Activated T-cell treated with anti-CD3 and anti-CD28 coated beads, Interleukin-2, amount 50 U/mL, for 24 hours (primary cell): ENCODE measurements at regions not wholly inside any gene's neighbourhood (a gene's known extent, or its start where the extent isn't known, plus 50 kb on each side); places are given as distances from the start of the nearest gene placed in this dataset.
"Not testable (repeated sequence)": the region's sequence is repeated elsewhere in the genome, so short reads cannot be mapped to it uniquely, and the experiment has no call there.

ENCODE experiments used
- DNase-seq: peaks from one replicate; pipeline ENCODE4 v3.0.0-alpha.2; 2020
- H3K27ac Mint-ChIP-seq: 2 replicates; pipeline ENCODE4 v1.8.0; 2020; ENCODE audit warnings: mild to moderate bottlenecking, mixed read lengths
- H3K27me3 Mint-ChIP-seq: 2 replicates; pipeline ENCODE4 v1.8.0; 2020; ENCODE audit warnings: mixed read lengths
- H3K36me3 Mint-ChIP-seq: 2 replicates; pipeline ENCODE4 v1.8.0; 2020; ENCODE audit warnings: low read depth, mixed read lengths
- H3K4me1 Mint-ChIP-seq: 2 replicates; pipeline ENCODE4 v1.8.0; 2020; ENCODE audit warnings: low read depth, mixed read lengths
- H3K4me3 Mint-ChIP-seq: 2 replicates; pipeline ENCODE4 v1.8.0; 2020; ENCODE audit warnings: mild to moderate bottlenecking, moderate library complexity, mixed read lengths
- H3K9me3 Mint-ChIP-seq: 2 replicates; pipeline ENCODE4 v1.8.0; 2020; ENCODE audit warnings: mixed read lengths

DNA sequence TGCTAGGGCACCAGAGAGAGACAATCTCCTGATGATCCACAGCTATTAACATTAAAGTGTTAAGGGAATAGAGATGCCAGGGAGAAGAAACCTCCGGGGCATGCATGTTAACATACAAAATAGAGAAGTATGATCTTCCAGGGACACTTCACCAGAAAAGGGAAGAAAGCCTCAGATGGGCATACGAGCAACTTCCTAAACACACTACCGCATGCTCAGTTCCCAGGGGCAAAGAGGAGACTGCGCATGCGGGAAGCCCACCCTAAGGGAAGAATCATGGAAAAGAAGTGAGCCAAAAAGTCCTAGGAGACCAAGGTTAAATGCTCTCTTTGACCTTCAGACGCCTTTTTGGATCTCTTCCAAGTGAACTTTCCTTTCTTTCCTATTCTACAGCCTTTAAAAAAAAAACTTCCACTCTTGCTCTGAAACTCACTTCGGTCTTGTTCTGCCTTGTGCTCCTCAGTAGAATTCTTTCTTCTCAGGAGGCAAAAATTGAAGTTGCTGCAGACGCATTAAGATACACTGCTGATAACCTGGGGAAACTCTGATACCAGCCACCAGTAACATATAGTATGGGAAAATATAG lies 1211.3 kb downstream of the REEP3 start:
- no peak overlapping the region for H3K27ac Mint-ChIP-seq
- no peaks in the 10 kb centered on the region for H3K36me3 Mint-ChIP-seq
- H3K4me1 Mint-ChIP-seq, result no peaks in the 10 kb centered on the region
- peaks cover 15% of the 10 kb centered on the region for H3K9me3 Mint-ChIP-seq
- H3K4me3 Mint-ChIP-seq, result no peak overlapping the region
- DNase-seq, result no peak
- H3K27me3 Mint-ChIP-seq, result no peaks in the 10 kb centered on the region

DNA sequence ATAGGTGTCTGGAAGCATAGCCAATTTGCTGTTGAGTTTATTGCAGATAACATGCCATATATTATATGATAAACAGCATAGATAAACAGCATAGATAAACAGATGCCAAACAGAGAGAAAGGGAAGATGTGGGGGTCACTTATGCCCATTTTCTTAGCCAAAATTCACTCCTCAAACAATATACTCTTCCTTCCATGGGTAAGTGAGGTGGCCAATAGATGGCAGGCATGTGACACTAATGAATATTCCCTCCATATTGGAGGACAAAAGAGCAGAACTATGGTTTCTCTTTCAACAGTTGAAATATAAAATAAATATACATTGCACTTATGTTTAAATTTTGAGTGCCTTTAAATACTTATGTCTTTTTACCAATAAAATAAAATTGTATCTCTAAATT lies 1212.8 kb downstream of the REEP3 start:
- no peaks in the 10 kb centered on the region for H3K27me3 Mint-ChIP-seq
- H3K9me3 Mint-ChIP-seq, result peaks cover 5% of the 10 kb centered on the region
- DNase-seq, result no peak
- H3K27ac Mint-ChIP-seq, result no peak overlapping the region
- no peaks in the 10 kb centered on the region for H3K36me3 Mint-ChIP-seq
- H3K4me1 Mint-ChIP-seq, result no peaks in the 10 kb centered on the region
- H3K4me3 Mint-ChIP-seq, result no peak overlapping the region

DNA sequence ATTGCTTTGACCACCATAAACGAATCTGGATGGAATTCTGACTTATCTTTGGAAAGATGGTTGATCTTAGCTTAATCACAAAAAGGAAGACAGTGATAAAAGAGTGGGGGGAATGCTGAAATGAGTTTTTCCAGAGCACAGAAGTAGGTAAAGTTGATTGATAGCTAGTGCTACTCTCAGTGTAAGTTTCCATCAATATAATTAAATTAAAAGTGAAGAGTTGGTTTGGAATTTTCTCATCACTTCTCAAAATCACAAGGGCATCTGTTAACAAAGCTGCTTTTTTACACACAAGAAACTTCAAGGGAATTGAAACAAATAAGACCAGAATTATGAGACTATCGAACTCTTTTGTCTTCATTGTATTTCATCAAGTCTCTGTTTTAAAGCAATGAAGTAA lies 1217.3 kb downstream of the REEP3 start:
- no peaks in the 10 kb centered on the region for H3K4me1 Mint-ChIP-seq
- H3K9me3 Mint-ChIP-seq, result peaks cover 18% of the 10 kb centered on the region
- no peaks in the 10 kb centered on the region for H3K27me3 Mint-ChIP-seq
- no peak overlapping the region for H3K4me3 Mint-ChIP-seq
- no peak overlapping the region for H3K27ac Mint-ChIP-seq
- H3K36me3 Mint-ChIP-seq, result no peaks in the 10 kb centered on the region
- no peak for DNase-seq

DNA sequence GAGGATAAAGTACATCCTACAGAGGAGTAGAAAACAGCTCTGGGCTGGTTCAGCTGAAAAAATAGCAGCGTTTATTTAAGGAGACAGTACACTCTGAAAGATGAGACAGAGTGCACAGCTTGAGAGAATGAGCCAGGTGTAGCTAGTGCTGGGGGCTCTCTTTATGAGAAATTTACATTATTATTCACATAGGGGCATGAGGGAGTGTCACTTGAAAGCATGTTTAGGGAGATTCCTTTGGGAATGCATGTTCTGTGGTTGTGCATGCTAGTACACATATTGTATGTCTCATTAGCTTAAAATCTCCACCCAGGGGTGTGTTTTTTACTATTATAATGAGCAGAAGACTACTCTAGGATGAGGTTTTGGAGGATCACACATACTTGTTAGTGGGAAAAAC lies 1224.4 kb downstream of the REEP3 start:
- H3K4me3 Mint-ChIP-seq, result no peak overlapping the region
- no peaks in the 10 kb centered on the region for H3K4me1 Mint-ChIP-seq
- DNase-seq, result no peak

DNA sequence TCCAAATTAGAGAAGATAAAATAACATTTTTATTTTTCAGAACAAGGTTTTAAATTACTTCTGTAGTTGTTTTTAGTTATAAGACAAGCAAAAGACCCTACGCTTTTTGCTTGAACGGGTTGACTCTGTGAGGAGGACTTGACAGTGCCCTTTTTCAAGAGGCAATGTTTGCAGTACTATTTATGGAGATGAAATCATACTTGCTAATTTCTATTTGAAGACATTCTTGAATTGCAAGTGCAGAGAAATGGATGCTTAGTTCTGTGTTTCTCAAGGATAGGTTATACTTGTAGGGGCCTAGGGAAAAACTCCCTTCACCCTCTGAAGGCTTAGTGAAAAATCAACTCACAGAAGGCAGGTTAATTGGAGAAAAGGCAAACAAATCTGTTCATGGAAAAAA lies 1229.5 kb downstream of the REEP3 start:
- Mint-ChIP-seq H3K4me1 (no peaks in the 10 kb centered on the region), H3K27ac (no peak overlapping the region), H3K9me3 (peaks cover 3% of the 10 kb centered on the region), H3K27me3 (no peaks in the 10 kb centered on the region), H3K4me3 (no peak overlapping the region), H3K36me3 (no peaks in the 10 kb centered on the region)
- no peak for DNase-seq

More for the DNA sequence above, 1224.4 kb downstream of the REEP3 start:
- Mint-ChIP-seq H3K27ac (no peak overlapping the region), H3K36me3 (no peaks in the 10 kb centered on the region), H3K9me3 (peaks cover 16% of the 10 kb centered on the region), H3K27me3 (no peaks in the 10 kb centered on the region)

DNA sequence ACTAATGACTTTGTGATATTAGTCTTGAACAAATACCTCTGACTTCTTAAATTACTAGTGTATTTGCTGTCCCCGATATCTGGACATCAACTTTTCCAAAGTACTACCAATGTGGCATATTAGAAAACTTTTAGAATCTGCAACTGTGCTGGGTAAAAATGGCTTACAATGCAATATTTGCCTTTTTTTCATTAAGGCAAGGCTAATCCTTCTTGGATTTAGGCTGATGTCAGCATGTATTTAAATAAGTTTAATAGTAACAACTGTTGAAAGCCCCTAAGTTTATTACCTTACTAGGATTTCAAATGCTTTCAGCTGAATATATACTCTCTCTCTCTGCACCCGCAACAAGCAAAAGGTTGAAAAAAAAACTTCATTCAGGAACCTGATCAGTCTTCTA lies 1232.3 kb downstream of the REEP3 start:
- no peaks in the 10 kb centered on the region for H3K4me1 Mint-ChIP-seq
- H3K27ac Mint-ChIP-seq, result no peak overlapping the region
- H3K36me3 Mint-ChIP-seq, result no peaks in the 10 kb centered on the region
- no peak overlapping the region for H3K4me3 Mint-ChIP-seq
- H3K9me3 Mint-ChIP-seq, result peaks cover 3% of the 10 kb centered on the region
- no peaks in the 10 kb centered on the region for H3K27me3 Mint-ChIP-seq
- no peak for DNase-seq

DNA sequence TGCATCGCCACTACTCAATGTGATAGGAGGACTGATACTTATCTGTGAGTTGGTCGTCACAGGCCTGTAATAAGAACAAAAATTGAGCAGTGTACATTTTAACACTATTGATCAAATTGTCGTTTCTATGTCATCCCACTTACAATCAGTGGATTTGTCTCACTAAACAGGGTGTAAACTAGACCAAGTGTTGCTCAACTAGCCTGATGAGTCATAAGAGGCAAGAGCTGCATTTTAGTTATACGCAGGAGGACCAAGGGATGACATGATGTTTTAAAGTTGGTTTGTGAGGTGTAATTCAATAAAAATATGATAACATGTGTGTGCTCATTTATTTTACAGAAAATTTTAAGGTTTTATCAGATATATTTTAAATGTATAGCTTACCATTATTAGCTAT lies 1239.2 kb downstream of the REEP3 start:
- no peak for DNase-seq
- Mint-ChIP-seq H3K27me3 (no peaks in the 10 kb centered on the region), H3K4me1 (no peaks in the 10 kb centered on the region), H3K9me3 (no peaks in the 10 kb centered on the region), H3K27ac (no peak overlapping the region), H3K36me3 (no peaks in the 10 kb centered on the region), H3K4me3 (no peak overlapping the region)

DNA sequence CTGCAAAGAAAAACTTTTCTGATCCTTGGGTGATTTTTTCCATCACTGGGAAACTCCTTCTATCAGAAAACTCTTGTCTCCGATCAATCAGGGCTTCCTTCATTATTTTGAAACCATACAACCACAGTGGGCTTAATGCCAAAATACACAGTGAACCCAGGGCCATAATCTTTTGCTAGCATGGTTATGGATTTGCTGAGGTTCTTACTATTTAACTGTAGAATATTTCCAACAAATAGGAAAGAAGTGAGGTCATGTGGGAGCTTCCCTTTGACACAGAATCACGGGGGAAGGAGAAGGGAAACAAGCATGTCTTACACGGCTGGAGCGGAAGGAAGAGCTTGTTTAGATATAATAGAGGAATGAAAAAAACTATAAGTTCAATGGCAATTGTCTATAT lies 1241.7 kb downstream of the REEP3 start:
- no peak overlapping the region for H3K27ac Mint-ChIP-seq
- no peaks in the 10 kb centered on the region for H3K9me3 Mint-ChIP-seq
- no peak overlapping the region for H3K4me3 Mint-ChIP-seq
- H3K36me3 Mint-ChIP-seq, result no peaks in the 10 kb centered on the region
- no peak for DNase-seq
- no peaks in the 10 kb centered on the region for H3K27me3 Mint-ChIP-seq
- no peaks in the 10 kb centered on the region for H3K4me1 Mint-ChIP-seq

DNA sequence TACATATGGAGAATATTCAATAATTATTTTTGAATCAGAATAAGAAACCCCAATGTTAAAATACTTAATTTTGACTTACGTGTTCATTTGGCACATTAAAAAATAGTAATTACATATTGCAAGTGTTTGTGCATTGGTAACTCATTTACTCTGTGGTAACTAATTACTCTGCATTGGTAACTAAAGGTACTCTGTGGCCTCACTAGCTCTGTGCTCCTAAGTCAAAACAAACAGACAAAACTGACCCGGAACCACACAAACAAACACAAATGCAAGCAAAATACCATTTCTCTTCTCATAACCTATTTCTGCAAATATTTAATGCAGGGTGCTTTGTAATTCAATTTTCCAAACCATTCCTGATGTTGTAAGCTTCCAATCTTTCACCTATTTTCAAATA lies 1244.3 kb downstream of the REEP3 start:
- H3K9me3 Mint-ChIP-seq, result no peaks in the 10 kb centered on the region
- H3K4me3 Mint-ChIP-seq, result no peak overlapping the region
- H3K27ac Mint-ChIP-seq, result no peak overlapping the region
- no peaks in the 10 kb centered on the region for H3K36me3 Mint-ChIP-seq
- H3K27me3 Mint-ChIP-seq, result no peaks in the 10 kb centered on the region
- no peaks in the 10 kb centered on the region for H3K4me1 Mint-ChIP-seq
- no peak for DNase-seq

DNA sequence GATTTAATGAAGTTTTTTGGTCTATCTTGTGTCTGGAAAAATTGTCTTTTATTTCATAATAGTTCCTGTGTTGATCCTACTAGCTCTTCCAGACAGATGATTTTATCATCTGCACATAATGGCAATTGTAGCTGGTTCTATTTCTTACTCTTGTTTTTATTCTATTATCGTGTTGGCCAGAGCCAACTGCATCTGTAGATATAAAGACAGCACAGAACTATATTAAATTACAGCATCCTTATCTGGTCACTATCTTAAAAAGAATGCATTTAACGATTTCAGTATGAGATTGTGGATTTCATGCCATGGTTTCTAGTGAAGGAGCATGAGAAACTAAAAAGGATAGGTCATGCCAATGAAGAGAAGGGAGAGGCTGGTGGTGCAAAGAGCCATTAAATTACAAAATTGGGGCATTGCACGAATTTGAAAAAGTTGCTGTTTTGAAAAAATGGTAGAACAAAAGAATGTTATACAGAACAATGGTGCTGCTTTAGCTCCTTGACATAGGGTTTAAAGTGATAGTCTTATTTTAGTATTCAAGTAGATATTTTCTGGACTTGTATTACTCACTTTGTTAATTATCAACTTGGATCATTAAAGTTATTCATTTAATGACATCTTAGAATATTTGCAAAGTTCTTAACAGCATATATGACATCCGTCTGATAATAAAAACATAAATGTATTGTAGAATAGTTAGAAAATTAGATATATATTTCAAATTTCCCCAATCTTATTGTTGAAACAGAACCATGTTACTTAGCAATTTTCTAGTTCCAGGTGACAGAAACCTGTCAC lies 1250.3 kb downstream of the REEP3 start:
- peaks cover 3% of the 10 kb centered on the region for H3K9me3 Mint-ChIP-seq

DNA sequence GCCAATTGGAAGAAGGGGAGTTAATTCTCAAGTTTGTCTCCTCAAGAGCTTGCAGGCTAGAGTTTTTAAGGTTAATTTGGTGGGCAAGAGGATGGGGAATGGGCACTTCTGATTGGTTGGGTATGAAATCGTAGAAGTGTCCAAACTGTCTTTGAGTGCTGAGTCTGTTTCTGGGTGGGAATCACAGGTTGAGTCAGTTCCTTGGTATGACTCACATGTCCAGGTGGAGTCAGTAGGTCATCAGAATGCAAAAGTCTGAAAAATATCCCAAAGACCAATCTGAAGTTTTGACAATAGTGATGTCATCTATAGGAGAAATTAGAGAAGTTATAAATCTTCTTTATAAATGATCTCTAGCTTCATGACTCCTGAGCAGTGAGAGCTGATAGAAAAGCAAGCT lies 1252.2 kb downstream of the REEP3 start:
- Mint-ChIP-seq H3K4me1 (no peaks in the 10 kb centered on the region), H3K27ac (no peak overlapping the region), H3K36me3 (no peaks in the 10 kb centered on the region), H3K27me3 (no peaks in the 10 kb centered on the region), H3K9me3 (peaks cover 3% of the 10 kb centered on the region), H3K4me3 (no peak overlapping the region)
- DNase-seq, result no peak

More for the DNA sequence above, 1250.3 kb downstream of the REEP3 start:
- no peak for DNase-seq
- Mint-ChIP-seq H3K36me3 (no peaks in the 10 kb centered on the region), H3K27ac (no peak overlapping the region), H3K27me3 (no peaks in the 10 kb centered on the region), H3K4me3 (no peak overlapping the region), H3K4me1 (no peaks in the 10 kb centered on the region)

DNA sequence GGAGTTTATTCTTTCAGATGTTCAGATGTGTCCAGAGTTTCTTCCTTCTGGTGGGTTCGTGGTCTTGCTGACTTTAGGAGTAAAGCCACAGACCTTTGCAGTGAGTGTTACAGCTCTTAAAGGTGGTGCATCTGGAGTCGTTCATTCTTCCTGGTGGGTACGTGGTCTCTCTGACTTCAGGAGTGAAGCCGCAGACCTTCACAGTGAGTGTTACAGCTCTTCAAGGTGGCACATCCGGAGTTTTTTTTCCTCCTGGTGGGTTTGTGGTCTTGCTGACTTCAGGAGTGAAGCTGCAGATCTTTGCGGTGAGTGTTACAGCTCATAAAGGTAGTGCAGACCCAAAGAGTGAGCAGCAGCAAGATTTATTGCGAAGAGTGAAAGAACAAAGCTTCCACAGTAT lies 1263.2 kb downstream of the REEP3 start:
- not testable (repeated sequence) for H3K4me3 Mint-ChIP-seq, DNase-seq, H3K27me3 Mint-ChIP-seq, H3K4me1 Mint-ChIP-seq, H3K27ac Mint-ChIP-seq, H3K36me3 Mint-ChIP-seq
- peaks cover 12% of the 10 kb centered on the region for H3K9me3 Mint-ChIP-seq

DNA sequence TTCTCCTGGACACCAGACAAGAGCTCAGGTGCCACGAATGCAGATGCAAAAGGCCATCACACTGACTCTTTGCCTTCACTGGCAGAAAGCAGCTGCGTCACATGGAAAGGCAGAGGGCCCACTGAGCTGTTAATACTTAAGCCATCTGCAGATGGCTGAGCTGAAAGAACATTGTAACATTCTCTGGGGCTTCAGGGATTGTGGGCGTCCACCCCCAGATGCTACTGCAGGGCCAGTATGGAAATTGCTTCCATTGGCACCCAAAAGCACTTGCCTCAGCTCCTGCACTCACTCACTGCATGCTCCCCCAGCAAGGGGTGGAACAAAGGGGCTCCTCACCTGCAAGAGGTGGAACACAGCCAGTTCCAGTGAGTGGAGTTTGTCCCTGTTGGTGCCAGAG lies 1264.6 kb downstream of the REEP3 start:
- Mint-ChIP-seq H3K27me3 (no peaks in the 10 kb centered on the region), H3K9me3 (peaks cover 16% of the 10 kb centered on the region), H3K27ac (no peak overlapping the region), H3K4me1 (no peaks in the 10 kb centered on the region), H3K36me3 (no peaks in the 10 kb centered on the region), H3K4me3 (no peak overlapping the region)
- no peak for DNase-seq

DNA sequence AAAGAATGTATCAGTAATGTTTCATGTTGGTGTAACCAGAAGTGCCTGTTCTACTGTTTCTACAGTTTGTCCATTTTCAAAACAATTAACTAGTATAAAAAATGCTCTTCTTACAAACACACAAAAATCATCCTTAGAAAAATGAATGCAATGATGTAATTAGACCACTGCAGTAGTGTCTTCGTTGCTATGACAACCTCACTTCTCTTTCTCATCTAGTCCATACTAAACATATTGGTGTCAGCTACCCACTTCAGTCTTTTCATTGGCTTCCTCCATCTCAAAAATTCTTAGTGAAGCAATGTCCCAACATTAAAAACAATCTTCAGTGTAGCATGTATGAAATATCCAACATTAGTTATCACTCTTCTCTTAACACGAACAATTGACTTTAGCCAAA lies 1265.8 kb downstream of the REEP3 start:
- no peaks in the 10 kb centered on the region for H3K27me3 Mint-ChIP-seq
- peaks cover 16% of the 10 kb centered on the region for H3K9me3 Mint-ChIP-seq
- H3K4me3 Mint-ChIP-seq, result no peak overlapping the region
- DNase-seq, result no peak
- H3K36me3 Mint-ChIP-seq, result no peaks in the 10 kb centered on the region
- no peak overlapping the region for H3K27ac Mint-ChIP-seq
- H3K4me1 Mint-ChIP-seq, result no peaks in the 10 kb centered on the region

DNA sequence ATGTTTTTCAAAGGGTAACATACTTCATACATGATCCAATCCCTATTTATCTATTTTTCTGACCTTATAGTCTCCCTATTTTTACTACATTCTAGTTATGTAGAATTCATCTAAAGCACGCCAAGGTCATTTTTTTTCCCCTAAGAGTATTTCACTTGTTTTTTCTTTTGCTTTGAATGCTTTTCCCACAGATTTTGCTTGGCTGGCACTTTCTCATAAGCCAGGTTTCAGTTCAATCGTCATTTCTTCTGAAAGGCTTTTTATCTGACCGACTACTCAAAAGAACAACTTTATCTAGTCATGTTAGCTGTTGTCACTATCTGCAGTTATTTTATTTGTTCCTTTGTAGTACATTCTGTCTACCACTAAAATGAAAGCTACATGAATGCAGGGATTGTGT lies 1274.6 kb downstream of the REEP3 start:
- peaks cover 7% of the 10 kb centered on the region for H3K9me3 Mint-ChIP-seq
- H3K4me1 Mint-ChIP-seq, result no peaks in the 10 kb centered on the region
- H3K27ac Mint-ChIP-seq, result no peak overlapping the region
- no peaks in the 10 kb centered on the region for H3K36me3 Mint-ChIP-seq
- H3K27me3 Mint-ChIP-seq, result no peaks in the 10 kb centered on the region
- no peak for DNase-seq
- no peak overlapping the region for H3K4me3 Mint-ChIP-seq
